Gastroesophageal sphincter (tissue), 4 donors: ENCODE measurements at regions not wholly inside any gene's neighbourhood (a gene's known extent, or its start where the extent isn't known, plus 50 kb on each side); places are given as distances from the start of the nearest gene placed in this dataset.

Experiments used
- ATAC-seq: fragments of 150-250 bp; one replicate; pipeline ENCODE4 v1.9.1; 2016; ENCODE audit warnings: mild to moderate bottlenecking, moderate library complexity
- H3K27ac ChIP-seq, 4 donors: fragments of 200-600 bp; sonication (generic) in 3 of 4; 1 replicate in 3 of 4; 2 replicates in 1 of 4; pipeline ENCODE4 v1.5.1; 2016 to 2019
- H3K27me3 ChIP-seq: fragments of 200-600 bp; sonication (generic); one replicate; pipeline ENCODE4 v1.5.1; 2019
- H3K36me3 ChIP-seq, 2 donors: fragments of 200-600 bp; sonication (generic); one replicate each; pipeline ENCODE4 v1.5.1; 2019; ENCODE audit warnings: control low read depth in 1 of 2
- H3K4me1 ChIP-seq, 3 donors: fragments of 200-600 bp; sonication (generic); 1 replicate in 2 of 3; 2 replicates in 1 of 3; pipeline ENCODE4 v1.5.1; 2016 to 2019; ENCODE audit warnings: control low read depth in 2 of 3
- H3K4me3 ChIP-seq, 2 donors: fragments of 200-600 bp; sonication (generic); one replicate each; pipeline ENCODE4 v1.5.1; 2019; ENCODE audit warnings: mild to moderate bottlenecking in 1 of 2, moderate library complexity in 1 of 2
- H3K9me3 ChIP-seq, 3 donors: fragments of 200-600 bp; sonication (generic); one replicate each; pipeline ENCODE4 v1.5.1; 2017 to 2019; ENCODE audit warnings: control low read depth in 2 of 3
- EP300 ChIP-seq: sonication (generic); formaldehyde crosslinking; IDR thresholded peaks from one replicate; pipeline ENCODE4 v1.6.1; 2017; ENCODE audit warnings: antibody characterized with exemption, mild to moderate bottlenecking
- POLR2A ChIP-seq, 2 donors: fragments of 450-650 bp; IDR thresholded peaks; one replicate each; pipeline ENCODE4 v1.6.1; 2017; ENCODE audit warnings: antibody characterized with exemption in 2 of 2, mild to moderate bottlenecking in 2 of 2, moderate library complexity in 1 of 2
- POLR2AphosphoS5 ChIP-seq: sonication (generic); formaldehyde crosslinking; IDR thresholded peaks from one replicate; pipeline ENCODE4 v1.6.1; 2017; ENCODE audit warnings: antibody characterized with exemption
- WGBS, 2 donors: methylation state at CpG; one replicate each; pipeline ENCODE4 v1.1.5; 2018; ENCODE audit warnings: low coverage in 1 of 2; 5-methylcytosine and 5-hydroxymethylcytosine counted together
- TF ChIP-seq, protein P1 (sequence below), 4 experiments: fragments of 200-600 bp in 2 of 4; fragments of 450-650 bp in 2 of 4; sonication (generic) in 1 of 4; IDR thresholded peaks; one replicate each; pipeline ENCODE4 v1.5.1; 2017 to 2019; ENCODE audit warnings: antibody characterized with exemption in 4 of 4, mild to moderate bottlenecking in 2 of 4, moderate library complexity in 2 of 4

DNA sequence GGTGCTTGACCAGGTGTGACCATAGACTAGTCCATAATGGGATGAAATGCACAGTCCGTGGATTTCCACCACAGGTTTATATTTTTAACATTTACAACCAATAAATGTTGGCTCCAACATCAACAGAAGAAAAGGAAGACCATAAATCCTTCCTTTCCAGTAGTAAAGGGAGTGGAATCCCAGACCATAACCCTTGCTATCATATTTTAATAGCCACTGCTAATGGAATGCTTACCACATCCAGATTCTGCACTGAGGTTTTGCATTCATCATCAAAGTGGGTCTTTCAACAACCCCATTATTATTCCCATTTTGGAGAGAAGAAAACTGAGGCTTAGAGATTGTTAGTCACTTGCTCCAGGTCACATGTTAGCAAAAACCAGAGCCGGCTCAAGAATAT lies 106.7 kb downstream of the FOXL1 start:
- Histone ChIP-seq H3K4me1 (no peaks in the 10 kb centered on the region), H3K4me3 (no peak overlapping the region), H3K27me3 (peaks cover 43% of the 10 kb centered on the region), H3K36me3 (no peaks in the 10 kb centered on the region), H3K27ac (no peak overlapping the region), H3K9me3 (peaks cover 0 to 7% (median 0%) of the 10 kb centered on the region in 3 donors)
- WGBS, 2 donors: 76 to 83% methylated on average over 1 to 2 of the region's 2 CpGs
- no peak for ATAC-seq
- TF ChIP-seq POLR2A (IDR thresholded peaks at IDR 0.05): no peak
- no peak for TF ChIP-seq POLR2AphosphoS5
- no peak for TF ChIP-seq EP300
- TF ChIP-seq, protein P1, sequence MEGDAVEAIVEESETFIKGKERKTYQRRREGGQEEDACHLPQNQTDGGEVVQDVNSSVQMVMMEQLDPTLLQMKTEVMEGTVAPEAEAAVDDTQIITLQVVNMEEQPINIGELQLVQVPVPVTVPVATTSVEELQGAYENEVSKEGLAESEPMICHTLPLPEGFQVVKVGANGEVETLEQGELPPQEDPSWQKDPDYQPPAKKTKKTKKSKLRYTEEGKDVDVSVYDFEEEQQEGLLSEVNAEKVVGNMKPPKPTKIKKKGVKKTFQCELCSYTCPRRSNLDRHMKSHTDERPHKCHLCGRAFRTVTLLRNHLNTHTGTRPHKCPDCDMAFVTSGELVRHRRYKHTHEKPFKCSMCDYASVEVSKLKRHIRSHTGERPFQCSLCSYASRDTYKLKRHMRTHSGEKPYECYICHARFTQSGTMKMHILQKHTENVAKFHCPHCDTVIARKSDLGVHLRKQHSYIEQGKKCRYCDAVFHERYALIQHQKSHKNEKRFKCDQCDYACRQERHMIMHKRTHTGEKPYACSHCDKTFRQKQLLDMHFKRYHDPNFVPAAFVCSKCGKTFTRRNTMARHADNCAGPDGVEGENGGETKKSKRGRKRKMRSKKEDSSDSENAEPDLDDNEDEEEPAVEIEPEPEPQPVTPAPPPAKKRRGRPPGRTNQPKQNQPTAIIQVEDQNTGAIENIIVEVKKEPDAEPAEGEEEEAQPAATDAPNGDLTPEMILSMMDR (IDR thresholded peaks at IDR 0.05): no peak

DNA sequence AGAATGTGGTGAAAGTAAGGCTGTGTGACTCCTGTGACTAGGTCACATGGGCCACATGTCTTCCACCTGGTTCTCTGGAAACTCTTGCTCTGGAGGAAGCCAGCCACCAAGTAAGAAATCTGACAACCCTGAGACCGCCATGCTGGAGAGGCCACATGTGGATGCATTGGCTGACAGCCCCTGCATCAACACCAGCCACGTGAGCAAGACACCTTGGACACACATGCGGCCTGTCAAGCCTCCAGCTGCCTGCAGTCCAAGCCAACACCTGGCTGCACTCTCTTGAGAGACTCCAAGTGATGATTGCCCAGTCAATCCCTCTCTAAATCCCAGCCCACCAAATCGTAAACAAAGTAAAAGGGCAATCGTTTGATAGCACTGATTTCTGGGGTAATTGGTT lies 112.6 kb downstream of the FOXL1 start:
- no peak for ATAC-seq
- Histone ChIP-seq H3K9me3 (peaks cover 0 to 7% (median 0%) of the 10 kb centered on the region in 3 donors), H3K4me3 (no peak overlapping the region), H3K27me3 (peaks cover 47% of the 10 kb centered on the region), H3K27ac (no peak overlapping the region), H3K36me3 (no peaks in the 10 kb centered on the region), H3K4me1 (no peaks in the 10 kb centered on the region)
- no peak for TF ChIP-seq POLR2A (IDR thresholded peaks at IDR 0.05)
- no peak for TF ChIP-seq EP300
- TF ChIP-seq, protein P1 (IDR thresholded peaks at IDR 0.05): no peak
- TF ChIP-seq POLR2AphosphoS5: no peak
- WGBS, 2 donors: 50 to 65% methylated on average over 2 to 4 of the region's 5 CpGs

DNA sequence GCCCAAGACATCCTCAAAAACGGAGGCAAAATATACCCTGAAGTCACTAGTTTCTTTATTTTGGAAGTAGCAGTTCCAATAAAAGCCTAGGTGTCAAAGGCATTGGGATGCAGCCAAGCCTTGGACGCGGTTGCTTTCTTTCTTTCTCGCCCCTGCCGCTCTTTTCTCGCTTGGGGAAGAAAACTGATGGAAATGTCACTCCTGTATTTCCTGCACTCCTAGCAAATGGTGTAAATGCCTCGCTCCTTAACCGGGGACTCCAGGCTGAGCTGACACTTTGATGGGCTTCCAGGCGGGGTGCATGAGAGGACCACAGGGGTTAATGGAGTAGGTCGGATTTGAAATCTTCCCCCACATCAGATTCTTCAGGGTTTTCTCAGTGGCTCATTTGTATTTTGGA lies 114.1 kb downstream of the FOXL1 start:
- Histone ChIP-seq H3K4me1 (no peaks in the 10 kb centered on the region), H3K9me3 (peaks cover 0 to 7% (median 0%) of the 10 kb centered on the region in 3 donors), H3K4me3 (no peak overlapping the region), H3K27ac (no peak overlapping the region), H3K36me3 (no peaks in the 10 kb centered on the region), H3K27me3 (peaks cover 47% of the 10 kb centered on the region)
- WGBS, 2 donors: 39 to 69% methylated on average over 9 to 10 of the region's 10 CpGs
- TF ChIP-seq, protein P1 (IDR thresholded peaks at IDR 0.05): no peak
- no peak for TF ChIP-seq EP300
- TF ChIP-seq POLR2A (IDR thresholded peaks at IDR 0.05): no peak
- no peak for TF ChIP-seq POLR2AphosphoS5
- no peak for ATAC-seq

DNA sequence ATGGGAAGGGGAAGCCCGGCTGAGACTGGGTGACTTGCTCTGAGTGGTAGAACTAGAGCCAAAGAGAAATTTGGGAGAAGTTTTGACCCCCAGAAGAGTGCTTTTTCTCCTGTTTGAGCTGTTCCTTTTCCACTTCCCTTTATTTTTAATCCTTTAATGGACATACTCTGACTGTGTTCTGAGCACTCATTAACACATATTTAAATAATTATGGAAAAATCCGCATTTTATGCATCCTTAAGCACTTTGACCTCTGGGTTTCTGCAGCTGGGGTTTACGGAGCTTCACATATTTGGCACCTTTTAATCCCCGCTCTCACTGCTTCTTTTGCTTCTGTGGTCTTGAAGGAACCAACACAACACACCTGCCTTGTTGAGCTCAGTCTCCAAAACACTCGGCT lies 114.7 kb downstream of the FOXL1 start:
- Histone ChIP-seq H3K27me3 (peaks cover 51% of the 10 kb centered on the region), H3K4me1 (no peaks in the 10 kb centered on the region), H3K4me3 (no peak overlapping the region), H3K27ac (no peak overlapping the region), H3K9me3 (peaks cover 0 to 7% (median 0%) of the 10 kb centered on the region in 3 donors), H3K36me3 (no peaks in the 10 kb centered on the region)
- WGBS, 2 donors: 31 to 34% methylated on average over 4 to 5 of the region's 5 CpGs
- TF ChIP-seq POLR2AphosphoS5 (no peak), EP300 (no peak)
- ATAC-seq: no peak

DNA sequence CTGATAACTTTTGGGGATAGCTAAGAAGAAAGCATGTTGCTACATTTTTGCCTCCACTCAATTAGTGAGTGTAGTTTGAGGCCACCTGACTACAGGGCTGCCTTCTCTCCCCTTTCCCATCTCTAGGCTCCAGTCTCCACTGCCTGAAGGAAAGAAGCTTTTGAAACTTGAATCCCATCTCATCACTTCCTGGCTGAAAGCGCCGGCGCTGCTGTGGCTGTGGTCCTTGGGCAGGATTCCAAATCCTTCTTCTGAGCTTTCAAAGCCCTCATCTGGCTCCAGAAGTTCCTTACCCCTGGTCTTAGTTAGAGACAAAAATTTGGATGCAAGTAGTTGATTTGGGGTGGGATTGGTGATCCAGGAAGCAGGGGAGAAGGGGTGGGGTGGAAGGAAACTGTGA lies 119.4 kb downstream of the FOXL1 start:
- no peaks in the 10 kb centered on the region for H3K9me3 ChIP-seq
- no peak for TF ChIP-seq POLR2AphosphoS5
- TF ChIP-seq, protein P1 (IDR thresholded peaks at IDR 0.05): no peak
- TF ChIP-seq EP300: no peak
- TF ChIP-seq POLR2A (IDR thresholded peaks at IDR 0.05): no peak
- peaks cover 50% of the 10 kb centered on the region for H3K27me3 ChIP-seq
- H3K36me3 ChIP-seq: no peaks in the 10 kb centered on the region
- no peak overlapping the region for H3K27ac ChIP-seq
- no peak for ATAC-seq
- no peaks in the 10 kb centered on the region for H3K4me1 ChIP-seq
- H3K4me3 ChIP-seq: no peak overlapping the region
- WGBS, 2 donors: 0% methylated on average over 3 of the region's 3 CpGs; no CpG with 5 or more reads in 1 of the 2 donors
